Activated T-cell treated with anti-CD3 and anti-CD28 coated beads for 4 hours (primary cell): ENCODE measurements at regions not wholly inside any gene's neighbourhood (a gene's known extent, or its start where the extent isn't known, plus 50 kb on each side); places are given as distances from the start of the nearest gene placed in this dataset.

ENCODE experiments used
- DNase-seq: peaks from one replicate; pipeline ENCODE4 v3.0.0-alpha.2; 2020

GRCh38 chr20:24097506-24098245 lies 109.1 kb upstream of the GGTLC1 start:
- no peak for DNase-seq

- DNase-seq = no peak
Observed at GRCh38 chr20:24096864-24097450, 108.4 kb upstream of the GGTLC1 start.

GRCh38 chr20:24096264-24096663 lies 107.7 kb upstream of the GGTLC1 start:
- no peak for DNase-seq

GRCh38 chr20:24095756-24096155 lies 107.2 kb upstream of the GGTLC1 start:
- DNase-seq = no peak

GRCh38 chr20:24095303-24095702 lies 106.7 kb upstream of the GGTLC1 start:
- no peak for DNase-seq

GRCh38 chr20:24089576-24089975 lies 101.0 kb upstream of the GGTLC1 start:
- no peak for DNase-seq

GRCh38 chr20:24086121-24086520 lies 97.5 kb upstream of the GGTLC1 start:
- no peak for DNase-seq

- DNase-seq = no peak
Observed at GRCh38 chr20:24084281-24084680, 95.7 kb upstream of the GGTLC1 start.

GRCh38 chr20:24081077-24081476 lies 92.5 kb upstream of the GGTLC1 start:
- DNase-seq = no peak

GRCh38 chr20:24079661-24080412 lies 91.3 kb upstream of the GGTLC1 start:
- DNase-seq = no peak

- DNase-seq = no peak
Observed at GRCh38 chr20:24077145-24077544, 88.6 kb upstream of the GGTLC1 start.

GRCh38 chr20:24070679-24071078 lies 82.1 kb upstream of the GGTLC1 start:
- DNase-seq = no peak

GRCh38 chr20:24066076-24066700 lies 77.6 kb upstream of the GGTLC1 start:
- no peak for DNase-seq

- no peak for DNase-seq
Observed at GRCh38 chr20:24064915-24065314, 76.3 kb upstream of the GGTLC1 start.

GRCh38 chr20:24064092-24064491 lies 75.5 kb upstream of the GGTLC1 start:
- no peak for DNase-seq

GRCh38 chr20:24063100-24063499 lies 74.5 kb upstream of the GGTLC1 start:
- no peak for DNase-seq

GRCh38 chr20:24060851-24061590 lies 72.4 kb upstream of the GGTLC1 start:
- DNase-seq = no peak

- no peak for DNase-seq
Observed at GRCh38 chr20:24059174-24059573, 70.6 kb upstream of the GGTLC1 start.

GRCh38 chr20:24056491-24056890 lies 67.9 kb upstream of the GGTLC1 start:
- no peak for DNase-seq

GRCh38 chr20:24052599-24053275 lies 64.2 kb upstream of the GGTLC1 start:
- DNase-seq = no peak

GRCh38 chr20:24051160-24051559 lies 62.6 kb upstream of the GGTLC1 start:
- no peak for DNase-seq

- no peak for DNase-seq
Observed at GRCh38 chr20:24050119-24050518, 61.5 kb upstream of the GGTLC1 start.
